HG03135 (cell line): ENCODE measurements at regions not wholly inside any gene's neighbourhood (a gene's known extent, or its start where the extent isn't known, plus 50 kb on each side); places are given as distances from the start of the nearest gene placed in this dataset.

Source experiments
- ATAC-seq: cut with Tn5 transposase; IDR thresholded peaks from one replicate; pipeline ENCODE4 v1.9.1; 2021; ENCODE audit warnings: mild to moderate bottlenecking, moderate library complexity; ENCODE audit not compliant: unreplicated experiment

- ATAC-seq: no peak
Observed at GRCh38 chr16:66001432-66001831, 365.1 kb upstream of the CDH5 start.

GRCh38 chr16:65998443-65998842 is 368.0 kb upstream of the CDH5 start:
- ATAC-seq: no peak

GRCh38 chr16:65994291-65994690 is 372.2 kb upstream of the CDH5 start:
- ATAC-seq: no peak

- no peak for ATAC-seq
Observed at GRCh38 chr16:65991149-65991701, 375.3 kb upstream of the CDH5 start.

- no peak for ATAC-seq
Observed at GRCh38 chr16:65989861-65990604, 376.5 kb upstream of the CDH5 start.

GRCh38 chr16:65988024-65988595 is 378.4 kb upstream of the CDH5 start:
- no peak for ATAC-seq

- ATAC-seq: no peak
Observed at GRCh38 chr16:65984296-65984695, 382.2 kb upstream of the CDH5 start.

- ATAC-seq: no peak
Observed at GRCh38 chr16:65981057-65981456, 385.4 kb upstream of the CDH5 start.

- no peak for ATAC-seq
Observed at GRCh38 chr16:65975049-65975708, 391.3 kb upstream of the CDH5 start.

- no peak for ATAC-seq
Observed at GRCh38 chr16:65967376-65967775, 399.1 kb upstream of the CDH5 start.

GRCh38 chr16:65965628-65966027 is 400.9 kb upstream of the CDH5 start:
- ATAC-seq: no peak

- no peak for ATAC-seq
Observed at GRCh38 chr16:65964752-65965151, 401.7 kb upstream of the CDH5 start.

- ATAC-seq: no peak
Observed at GRCh38 chr16:65961476-65962143, 404.9 kb upstream of the CDH5 start.

GRCh38 chr16:65959983-65960382 is 406.5 kb upstream of the CDH5 start:
- ATAC-seq: no peak

GRCh38 chr16:65958086-65958485 is 408.4 kb upstream of the CDH5 start:
- no peak for ATAC-seq

- ATAC-seq: no peak
Observed at GRCh38 chr16:65956100-65956499, 410.4 kb upstream of the CDH5 start.

- ATAC-seq: no peak
Observed at GRCh38 chr16:65954446-65954845, 412.0 kb upstream of the CDH5 start.

- ATAC-seq: no peak
Observed at GRCh38 chr16:65950211-65950610, 416.3 kb upstream of the CDH5 start.

GRCh38 chr16:65948361-65948760 is 418.1 kb upstream of the CDH5 start:
- no peak for ATAC-seq

- ATAC-seq: no peak
Observed at GRCh38 chr16:65947951-65948350, 418.5 kb upstream of the CDH5 start.

GRCh38 chr16:65945493-65945892 is 421.0 kb upstream of the CDH5 start:
- ATAC-seq: no peak
